HG02870 (cell line): ENCODE measurements at regions not wholly inside any gene's neighbourhood (a gene's known extent, or its start where the extent isn't known, plus 50 kb on each side); places are given as distances from the start of the nearest gene placed in this dataset.

Experiments
- ATAC-seq: cut with Tn5 transposase; IDR thresholded peaks from one replicate; pipeline ENCODE4 v1.9.1; 2021; ENCODE audit warnings: mild to moderate bottlenecking, moderate library complexity; ENCODE audit not compliant: unreplicated experiment

DNA sequence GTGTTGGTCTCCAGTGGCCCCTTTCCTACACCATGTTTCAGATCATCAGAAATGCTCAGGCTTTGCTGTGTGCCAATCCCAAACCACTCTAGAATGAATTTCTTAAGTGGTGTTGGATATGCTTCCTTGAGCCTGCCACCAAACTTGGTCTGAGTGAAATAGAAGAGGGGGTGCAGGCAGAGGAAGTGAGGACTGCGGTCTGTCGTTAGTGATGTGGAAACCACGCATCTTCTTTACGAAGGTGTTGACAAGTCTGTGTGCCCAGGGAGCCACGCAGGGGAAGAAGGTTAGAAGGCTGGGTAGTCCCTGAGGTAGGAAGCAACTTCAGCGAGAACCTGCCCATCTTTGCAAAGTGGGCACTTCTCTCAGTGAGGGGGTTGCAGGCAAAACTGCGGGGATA is 187.4 kb upstream of the NAV2 start:
- peak; percentile 58 for ATAC-seq

DNA sequence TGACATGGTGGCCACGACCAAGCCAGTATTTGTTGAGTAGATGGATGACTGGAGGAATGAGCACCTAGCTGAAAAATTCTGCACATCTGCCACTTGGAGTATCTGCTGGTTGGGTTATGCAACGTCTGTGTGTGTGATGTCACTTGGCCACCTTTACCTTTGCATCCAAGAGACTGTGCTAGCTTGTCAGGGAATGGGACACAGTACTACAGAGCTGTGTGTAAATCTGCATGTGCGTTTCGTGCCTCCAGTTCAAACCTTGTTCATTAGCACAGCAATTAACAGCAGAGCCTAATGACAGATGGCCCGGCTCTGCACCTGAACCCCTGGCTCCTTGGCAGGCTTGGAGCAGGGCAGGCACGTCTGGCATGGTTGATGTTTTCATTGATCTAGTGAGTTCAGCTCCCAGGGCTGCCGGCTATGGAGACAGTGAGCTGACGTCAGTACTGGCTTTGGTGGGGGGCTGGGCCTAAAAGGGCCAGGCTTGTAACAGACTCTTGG is 188.4 kb upstream of the NAV2 start:
- no peak for ATAC-seq

DNA sequence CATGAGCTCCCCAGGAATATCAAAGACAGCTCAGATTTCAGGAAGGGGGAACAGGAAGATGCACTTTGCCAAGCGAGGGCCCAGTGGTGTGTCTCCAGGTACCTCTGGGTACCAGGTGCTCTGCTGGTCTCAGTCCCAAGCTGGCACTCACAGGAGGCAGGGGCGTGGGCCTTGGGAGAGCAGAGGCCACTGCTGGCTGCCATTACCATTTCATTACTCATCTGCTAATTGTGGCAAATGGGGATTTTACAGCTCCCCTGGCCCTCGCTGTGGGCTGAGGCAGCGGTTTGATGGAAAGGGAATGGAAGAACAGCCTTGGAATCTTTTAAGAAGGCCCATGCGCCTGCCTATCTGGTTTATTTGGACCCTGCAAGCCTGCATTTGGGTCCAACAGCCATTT is 192.0 kb upstream of the NAV2 start:
- no peak for ATAC-seq

DNA sequence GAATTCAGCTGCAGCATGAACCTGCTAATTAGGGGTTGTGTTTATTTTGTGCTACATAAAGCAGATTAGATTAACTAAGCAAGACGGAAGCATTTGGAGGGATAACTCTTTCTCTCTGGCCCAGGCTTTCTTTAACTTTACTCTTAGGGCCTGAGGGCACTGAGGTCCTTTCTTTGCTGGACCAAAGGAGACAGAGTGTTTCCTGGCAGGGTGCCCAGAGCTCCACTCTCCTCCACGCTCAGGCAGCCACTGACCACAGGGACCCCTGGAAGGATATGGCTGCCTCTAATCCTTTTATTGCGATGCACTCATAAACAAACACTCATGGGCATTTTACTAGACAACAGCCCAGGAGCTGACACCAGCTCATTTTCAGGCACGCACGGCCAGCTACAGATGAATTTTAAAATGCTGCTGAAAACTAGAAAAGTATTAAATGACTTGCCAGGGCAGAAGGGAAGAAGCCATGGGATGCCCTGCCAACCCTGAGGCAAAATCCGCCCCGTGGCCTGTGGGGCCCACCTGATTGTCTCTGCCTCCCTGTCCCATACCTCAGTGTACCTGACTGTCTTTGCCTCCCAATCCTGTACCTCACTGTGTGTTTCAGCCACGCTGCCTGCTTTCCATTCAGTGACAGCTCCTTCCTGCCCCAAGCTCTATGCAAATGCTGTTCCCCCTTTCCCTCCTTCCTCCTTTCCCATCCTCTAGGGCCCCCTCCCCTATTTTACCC is 192.6 kb upstream of the NAV2 start:
- no peak for ATAC-seq

DNA sequence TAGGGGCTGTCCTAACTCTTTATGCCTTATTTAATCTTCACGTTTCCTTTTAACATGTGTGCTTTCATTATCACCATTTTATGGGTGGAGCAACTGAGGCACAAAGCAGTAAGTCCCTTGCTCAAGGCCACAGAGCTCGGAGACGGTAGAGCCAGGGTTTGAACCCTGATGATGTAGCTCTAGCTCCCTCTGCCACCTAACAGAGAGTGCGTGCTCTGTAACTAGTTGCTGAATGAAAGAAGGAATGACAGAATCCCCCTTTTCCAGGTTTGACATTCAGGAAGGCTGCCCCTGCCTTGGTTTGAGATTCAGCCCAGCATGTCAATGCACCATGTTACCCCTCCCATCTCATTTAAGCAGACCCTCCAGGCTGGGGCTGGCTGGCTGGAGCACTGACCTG is 193.3 kb upstream of the NAV2 start:
- ATAC-seq, result no peak

DNA sequence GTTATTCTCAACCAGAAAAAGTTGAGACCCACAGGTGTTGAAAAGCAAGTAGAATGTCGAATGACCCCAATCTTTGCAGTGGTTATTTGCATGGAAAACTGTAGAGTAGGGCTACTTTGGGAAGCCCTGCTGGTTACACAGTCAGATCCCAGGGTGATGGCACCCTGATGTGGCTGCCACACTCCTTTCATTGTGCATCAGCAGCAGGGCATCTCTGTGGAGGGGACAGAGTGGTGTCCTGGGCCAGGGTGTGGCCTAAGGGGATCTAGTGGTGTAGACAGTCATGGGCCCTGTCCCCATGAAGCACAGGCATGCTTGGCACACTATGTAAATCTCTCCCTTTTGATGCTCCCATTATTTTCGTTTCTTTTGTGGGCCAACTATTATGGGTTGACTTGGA is 199.4 kb upstream of the NAV2 start:
- ATAC-seq, result no peak

DNA sequence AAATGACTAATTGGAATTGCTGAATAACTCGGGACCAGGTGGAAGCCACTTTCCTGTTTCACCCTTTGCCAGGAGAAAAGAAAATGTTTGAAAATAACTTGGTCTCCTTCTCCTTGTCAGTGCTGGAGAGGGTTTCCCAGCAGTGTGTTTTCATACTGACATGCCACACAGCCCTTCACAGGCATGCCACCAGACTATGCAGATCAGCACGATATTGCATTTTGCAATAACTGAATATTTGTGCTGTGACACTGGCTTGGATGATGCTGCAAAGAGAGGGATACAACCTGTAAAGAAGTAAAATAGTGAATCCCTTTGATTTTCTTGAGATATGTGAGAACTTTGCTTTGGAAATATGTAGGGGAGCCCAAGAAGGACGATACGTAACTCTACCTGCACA is 200.0 kb upstream of the NAV2 start:
- no peak for ATAC-seq

DNA sequence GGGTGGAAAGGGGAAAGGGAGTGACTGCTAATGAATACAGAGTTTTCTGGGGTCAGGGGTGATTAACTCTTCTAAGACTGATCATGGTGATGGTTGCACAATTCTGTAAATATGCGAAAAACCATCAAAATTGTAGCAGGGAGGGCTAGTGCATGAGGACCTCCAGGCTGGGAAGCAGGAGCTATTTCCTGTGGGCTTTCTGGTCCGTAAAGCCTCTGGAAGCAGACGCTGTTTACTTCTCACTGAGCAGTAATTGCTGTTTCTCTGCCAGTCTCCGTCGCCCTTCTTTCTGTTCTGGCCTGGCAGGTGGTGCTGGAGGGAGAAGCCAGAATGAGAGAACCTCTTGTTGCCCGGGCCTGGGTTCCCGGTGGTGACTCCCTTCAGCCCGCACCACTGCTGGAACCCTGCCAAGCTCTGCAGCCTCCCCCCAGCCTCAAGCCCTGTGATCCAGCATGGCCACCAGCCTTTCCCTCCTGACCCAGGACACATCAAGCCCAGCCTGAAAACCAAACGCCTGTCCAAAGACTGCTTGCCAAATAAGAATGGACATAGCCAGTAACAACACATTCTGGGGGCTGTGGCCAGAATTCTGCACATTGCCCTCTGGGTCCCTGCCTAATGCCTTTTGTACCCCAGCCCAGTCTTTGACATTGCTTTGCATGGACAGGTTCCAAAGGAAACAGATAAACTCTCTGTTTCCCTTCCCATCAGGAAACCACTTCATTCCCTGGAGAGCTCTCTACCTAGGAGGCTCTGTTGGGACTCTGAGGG is 201.0 kb upstream of the NAV2 start:
- no peak for ATAC-seq

DNA sequence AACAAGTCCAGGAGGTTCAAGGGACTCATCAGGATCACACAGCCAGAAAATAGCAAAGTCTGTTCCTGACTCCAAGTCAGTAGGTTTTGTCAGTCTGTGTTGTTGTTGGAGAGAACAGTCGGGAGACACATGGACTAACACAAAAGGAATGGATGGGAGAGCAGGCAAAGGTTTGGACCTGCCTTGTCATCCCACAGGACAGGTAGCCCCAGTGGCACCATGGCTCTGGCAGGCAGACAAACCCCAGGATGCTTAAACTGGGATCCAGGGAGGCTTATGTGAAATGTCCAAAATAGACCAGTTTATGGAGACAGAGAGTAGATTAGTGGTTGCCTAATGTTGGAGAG is 201.6 kb upstream of the NAV2 start:
- no peak for ATAC-seq

DNA sequence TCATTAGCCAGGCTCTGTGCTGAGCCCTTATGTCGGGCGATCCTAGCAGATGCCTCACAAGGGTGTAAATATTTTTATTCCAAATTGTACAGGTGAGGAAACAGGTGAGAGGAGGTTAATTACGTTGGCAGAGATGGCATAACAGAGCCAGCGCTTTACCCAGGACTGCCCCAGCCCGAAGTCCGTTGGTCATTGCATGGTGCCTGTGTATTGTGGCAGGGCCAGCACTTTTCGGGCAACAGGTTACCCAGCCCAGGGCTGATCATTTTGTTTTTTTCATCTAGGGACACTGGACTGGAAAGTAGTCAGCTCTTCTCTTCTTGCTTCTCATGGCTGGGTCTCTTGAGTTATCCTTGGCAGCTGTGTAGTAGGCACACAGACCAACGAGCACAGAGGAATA is 202.2 kb upstream of the NAV2 start:
- ATAC-seq, result no peak

DNA sequence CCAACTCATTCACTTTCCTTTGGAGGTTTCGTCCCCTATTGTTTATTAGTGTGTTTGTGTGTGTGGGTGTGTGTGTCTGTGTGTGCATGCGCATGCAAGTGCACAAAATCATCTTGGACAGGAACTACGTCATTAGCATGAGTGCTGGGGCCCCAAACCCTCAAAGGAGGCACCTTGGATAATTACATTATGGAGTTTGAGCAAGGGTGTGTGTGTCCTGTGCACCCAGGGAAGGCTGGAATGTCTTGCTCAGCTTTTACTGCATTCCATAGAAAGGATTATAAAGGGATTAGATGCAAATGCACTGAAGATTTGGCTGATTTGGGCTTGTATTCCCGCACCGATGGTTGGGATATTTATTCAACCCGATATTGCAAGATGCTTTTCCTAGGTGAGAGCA is 203.4 kb upstream of the NAV2 start:
- ATAC-seq, result no peak

DNA sequence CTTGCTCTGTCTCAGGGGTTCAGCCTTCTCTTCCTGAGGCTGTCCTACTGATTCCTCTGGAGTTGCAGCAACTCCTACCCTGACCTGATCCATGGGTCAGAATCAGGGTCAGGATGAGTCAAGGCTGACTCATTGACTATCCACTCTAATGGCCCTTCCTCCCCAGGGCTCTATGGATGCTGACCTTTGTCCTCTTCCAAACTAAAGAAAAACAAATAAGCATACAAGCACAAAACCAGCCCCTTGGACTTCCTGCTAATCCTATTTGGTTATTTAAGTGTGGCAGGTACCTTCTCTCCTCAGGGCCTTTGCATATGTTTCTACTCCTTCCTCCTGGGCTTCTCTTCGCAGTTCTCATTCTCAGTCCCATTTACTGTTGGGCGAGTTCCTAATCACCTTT is 204.5 kb upstream of the NAV2 start:
- no peak for ATAC-seq

DNA sequence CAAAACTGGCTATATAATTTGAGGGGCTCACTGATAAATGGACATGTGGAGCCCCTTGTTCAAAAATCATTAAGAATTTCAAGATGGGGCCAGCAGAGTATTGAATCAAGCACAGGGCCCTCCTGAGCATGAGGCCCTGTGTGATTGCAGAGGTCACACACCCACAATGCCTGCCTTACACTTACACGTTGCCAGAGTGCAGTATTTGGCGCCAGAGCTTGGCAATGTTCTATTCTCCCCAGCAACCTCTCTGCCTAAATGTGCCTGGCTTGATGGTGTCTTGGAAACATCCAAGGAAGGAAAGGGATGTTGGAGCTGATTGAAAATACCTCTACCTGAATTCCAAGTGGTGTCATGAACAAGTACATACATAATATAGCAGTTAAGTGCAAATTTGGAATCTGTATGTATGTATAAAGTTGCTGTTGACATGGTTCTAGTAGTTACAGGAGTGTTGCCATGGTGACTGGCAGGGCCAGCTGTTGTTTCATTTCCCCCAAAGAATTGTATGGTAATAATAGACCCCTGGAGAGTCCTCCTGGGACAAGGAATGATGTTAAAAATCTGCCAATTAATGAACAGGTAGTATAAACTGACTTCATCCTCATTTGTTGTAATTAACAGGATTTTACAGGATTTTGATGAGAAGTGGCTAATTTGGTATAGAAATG is 205.7 kb upstream of the NAV2 start:
- no peak for ATAC-seq

DNA sequence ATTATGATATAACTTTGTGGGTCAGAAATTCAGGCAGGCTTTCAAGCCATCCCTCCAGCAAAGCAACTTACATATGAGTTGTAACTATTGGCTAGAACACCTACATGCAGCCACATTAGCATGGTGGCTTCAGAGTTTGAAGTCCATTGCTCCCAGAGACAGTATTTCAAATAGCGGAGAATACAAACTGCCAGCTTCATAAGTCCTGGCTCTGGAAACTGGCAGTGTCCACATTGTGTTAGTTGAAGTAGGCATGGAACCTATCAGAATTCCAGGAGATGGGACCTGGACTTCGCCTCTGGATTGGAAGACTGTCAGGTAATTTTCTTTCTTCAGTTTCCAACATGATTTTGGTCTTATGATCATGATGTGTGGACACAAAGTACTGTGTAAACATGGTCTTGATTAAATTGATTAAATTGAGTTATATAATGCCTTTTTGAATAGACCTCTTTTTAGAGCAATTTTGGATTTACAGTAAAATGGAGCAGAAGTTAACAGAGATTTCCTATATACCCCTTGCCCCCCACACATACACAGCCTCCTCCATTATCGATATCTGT is 209.9 kb upstream of the NAV2 start:
- no peak for ATAC-seq

DNA sequence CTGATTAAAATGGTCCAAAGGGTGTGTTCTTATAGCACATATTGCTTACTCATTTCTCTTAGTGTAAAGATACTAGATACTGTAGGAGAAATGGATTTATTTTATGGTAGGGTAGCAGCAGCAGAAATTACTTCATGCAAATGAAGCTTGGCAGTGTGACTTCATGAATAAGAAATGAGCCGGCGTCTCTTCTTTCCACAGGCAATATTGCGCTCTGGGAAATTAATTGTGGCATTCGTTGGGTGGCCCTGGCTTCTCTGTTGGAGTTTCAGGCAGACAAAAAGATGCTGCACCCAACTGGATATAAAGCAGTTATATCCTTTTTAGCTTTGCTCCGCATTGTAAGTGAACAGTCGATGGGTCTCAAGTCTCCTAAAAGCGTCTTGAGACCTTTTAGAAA is 211.0 kb upstream of the NAV2 start:
- ATAC-seq, result no peak

DNA sequence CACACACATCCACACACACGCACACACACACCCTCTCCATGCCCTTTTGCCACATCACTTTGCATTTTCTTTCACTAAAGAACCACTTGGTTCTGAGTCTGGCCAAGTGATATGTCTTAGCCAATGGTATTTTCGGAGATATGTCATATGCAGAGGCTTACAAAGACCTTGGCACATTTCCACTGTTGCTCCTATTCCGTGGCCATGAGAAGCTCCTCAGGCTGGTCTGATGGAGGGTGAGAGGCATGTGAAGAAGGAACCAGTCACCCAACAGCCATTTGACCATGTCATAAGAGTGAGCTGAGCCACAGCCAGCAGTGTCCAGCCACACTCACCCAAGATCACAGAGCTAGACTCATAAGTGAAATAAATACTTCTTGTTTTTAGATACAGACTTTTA is 212.6 kb upstream of the NAV2 start:
- no peak for ATAC-seq

DNA sequence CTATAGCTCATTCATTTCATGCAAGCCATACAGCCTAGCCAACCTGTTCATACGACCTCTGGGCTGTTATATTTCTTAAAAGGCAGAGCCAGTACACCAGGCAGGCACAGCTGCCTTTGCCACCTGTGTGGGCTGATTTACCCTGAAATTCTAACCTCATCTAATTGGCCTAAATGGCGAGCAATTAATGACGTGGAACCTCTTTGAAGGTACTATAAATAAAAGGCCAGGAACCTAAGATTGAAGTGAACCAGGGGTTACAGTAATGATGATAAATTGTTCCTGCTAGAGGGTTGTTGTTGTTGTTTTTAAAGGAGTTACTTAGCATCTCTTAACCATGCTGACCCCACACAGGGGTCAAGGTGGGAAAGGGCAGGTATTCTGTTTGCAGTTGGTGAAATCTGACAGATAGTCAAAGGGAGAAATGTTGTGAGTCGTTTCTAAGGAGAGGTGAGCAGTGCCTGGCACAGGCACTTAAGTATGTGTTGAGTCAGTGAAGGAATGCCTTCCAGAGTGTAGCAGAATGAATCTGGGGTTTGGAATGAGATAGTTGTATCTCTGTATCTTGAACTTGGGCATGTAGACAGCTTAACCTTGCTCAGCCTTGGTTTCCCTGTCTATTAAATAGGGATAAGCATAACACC is 213.5 kb upstream of the NAV2 start:
- ATAC-seq, result no peak

DNA sequence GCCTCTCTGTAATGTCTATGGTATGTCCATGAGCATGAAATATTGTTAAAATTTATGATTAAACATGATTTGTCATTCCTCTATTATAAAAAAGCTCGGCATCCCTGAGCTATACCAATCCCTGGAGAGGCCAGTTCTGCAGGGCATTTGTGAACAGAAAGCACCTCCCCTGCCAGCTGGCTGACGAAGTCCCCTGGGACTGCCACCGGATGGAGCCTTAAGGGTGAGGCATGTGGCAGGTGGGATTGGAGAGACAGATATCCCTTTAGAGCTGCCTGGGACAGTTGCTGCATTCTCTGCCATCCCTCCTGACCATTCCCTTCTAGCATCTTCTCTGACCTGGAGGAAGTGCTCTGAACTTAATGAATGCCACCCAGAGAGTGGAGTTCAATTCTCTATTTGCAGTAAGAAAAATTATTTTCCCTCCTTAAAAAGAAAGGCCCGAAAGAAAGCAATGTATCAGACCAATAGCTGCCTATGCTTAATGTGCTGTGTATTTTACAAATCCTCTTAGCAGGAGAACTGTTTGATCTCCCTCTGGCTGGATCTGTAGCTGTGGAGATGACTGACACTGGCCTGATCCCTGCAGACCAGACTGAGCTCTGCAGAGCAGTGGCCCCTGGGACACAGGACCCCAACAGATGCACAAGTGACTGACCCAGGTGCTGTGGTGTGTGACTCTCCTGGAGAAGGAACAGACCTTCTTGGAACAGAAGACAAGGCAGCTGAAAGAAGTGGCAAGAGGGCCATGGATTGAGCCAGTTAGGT is 219.0 kb upstream of the NAV2 start:
- no peak for ATAC-seq

DNA sequence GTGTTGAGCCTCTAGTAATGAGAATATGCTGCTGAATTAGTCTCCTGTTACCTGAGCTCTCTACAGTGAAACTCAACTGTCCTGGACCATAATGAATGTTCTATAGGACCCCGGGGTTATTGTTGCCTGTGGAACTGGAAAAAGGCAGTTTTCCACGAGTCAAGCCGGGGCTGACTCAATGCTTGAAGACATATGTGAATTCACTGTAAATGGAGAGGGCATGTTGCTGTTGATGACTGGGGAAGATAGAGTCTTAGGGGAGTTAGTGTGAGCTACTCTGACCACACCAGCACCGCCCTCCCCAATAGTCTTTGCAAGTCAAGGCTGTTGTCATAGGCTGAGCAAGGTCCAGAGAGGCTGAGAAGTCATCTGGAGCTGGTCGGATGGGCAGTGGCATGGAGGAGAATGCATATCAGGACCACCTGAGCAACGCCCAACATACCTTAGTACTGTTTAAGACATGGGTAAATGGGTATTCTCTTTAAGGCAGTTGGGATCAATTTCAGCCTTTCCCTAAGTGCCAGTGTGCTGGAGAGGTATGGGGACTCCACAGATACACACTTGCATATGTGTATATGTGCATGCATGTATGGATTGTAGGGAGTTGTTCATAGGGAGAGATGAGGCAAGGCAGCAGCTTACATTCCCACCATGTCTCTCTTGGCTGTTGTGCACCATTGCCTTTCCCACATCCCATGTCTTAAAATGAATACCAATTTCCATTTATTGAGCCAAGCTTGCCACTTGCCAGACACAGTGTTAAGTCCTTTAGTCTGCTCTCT is 230.1 kb upstream of the NAV2 start:
- no peak for ATAC-seq

DNA sequence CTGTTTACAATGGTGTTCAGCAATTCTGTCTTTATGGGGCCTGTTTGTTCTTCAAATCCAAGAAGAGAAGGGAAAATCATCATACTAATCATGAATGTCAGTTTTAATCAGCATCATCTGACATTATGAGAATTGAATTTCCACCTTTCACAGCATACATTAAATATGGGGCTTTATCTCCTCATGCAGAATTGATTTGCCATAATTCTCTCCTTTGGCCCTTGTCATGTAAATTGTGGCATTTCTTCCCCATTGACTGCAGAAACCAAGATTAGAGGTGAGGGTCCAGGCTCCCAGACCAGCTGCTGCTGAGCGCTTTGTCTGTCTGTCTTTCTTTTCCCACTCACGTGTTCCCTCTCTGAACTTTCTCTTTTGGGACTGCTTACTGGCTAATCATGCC is 232.1 kb upstream of the NAV2 start:
- no peak for ATAC-seq
